NB4 (cell line): ENCODE measurements at regions not wholly inside any gene's neighbourhood (a gene's known extent, or its start where the extent isn't known, plus 50 kb on each side); places are given as distances from the start of the nearest gene placed in this dataset.

ENCODE experiments used
- CTCF ChIP-seq: IDR thresholded peaks from one replicate; pipeline ENCODE4 v1.5.1; 2012; ENCODE audit warnings: low read depth, low read length
- MAX ChIP-seq: IDR thresholded peaks from 2 replicates; pipeline ENCODE4 v1.6.1; 2011; ENCODE audit warnings: low read depth, low read length
- POLR2A ChIP-seq: IDR thresholded peaks from 2 replicates; pipeline ENCODE4 v1.6.1; 2011; ENCODE audit warnings: mild to moderate bottlenecking; ENCODE audit not compliant: insufficient read length; ENCODE audit errors: extremely low read depth

- TF ChIP-seq CTCF (no peak), POLR2A (no peak), MAX (no peak)
Measured at GRCh38 chr2:71865391-71865965, 282.2 kb downstream of the CYP26B1 start.
